ENCODE measurements at regions not wholly inside any gene's neighbourhood (a gene's known extent, or its start where the extent isn't known, plus 50 kb on each side); places are given as distances from the start of the nearest gene placed in this dataset.

DNA sequence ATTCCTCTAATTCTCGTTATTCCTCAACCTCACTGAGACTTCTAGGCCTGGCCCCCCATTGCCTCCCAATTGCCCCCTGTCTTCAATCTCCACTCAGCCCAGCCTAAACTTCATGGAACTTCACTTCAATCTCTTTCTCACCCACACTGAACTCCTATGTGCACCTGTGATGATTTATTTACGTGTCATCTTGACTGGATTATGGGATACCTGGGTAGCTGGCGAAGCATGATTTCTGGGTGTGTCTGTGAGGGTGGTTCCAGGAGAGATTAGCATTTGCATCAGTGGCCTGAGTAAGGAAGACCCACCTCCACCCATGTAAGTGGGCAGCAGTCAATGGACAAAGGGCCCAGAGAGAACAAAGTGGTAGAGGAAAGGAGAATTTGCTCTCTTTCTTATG, 587.0 kb downstream of the NPHP4 start:
- Histone ChIP-seq H3K9me3 (ENCODE audit: insufficient read depth, low read depth, low read length) (no peaks in the 10 kb centered on the region), H3K9ac (ENCODE audit: low read depth, low read length) (no peak overlapping the region), H3K4me1 (ENCODE audit: insufficient read depth, low read length) (no peaks in the 10 kb centered on the region), H3K36me3 (ENCODE audit: insufficient read depth, low read depth, low read length) (no peaks in the 10 kb centered on the region), H3K27me3 (ENCODE audit: insufficient read depth, low read length) (no peaks in the 10 kb centered on the region), H3K27ac (ENCODE audit: low read length) (no peak overlapping the region), H3K4me3 (ENCODE audit: low read length) (no peak overlapping the region)

DNA sequence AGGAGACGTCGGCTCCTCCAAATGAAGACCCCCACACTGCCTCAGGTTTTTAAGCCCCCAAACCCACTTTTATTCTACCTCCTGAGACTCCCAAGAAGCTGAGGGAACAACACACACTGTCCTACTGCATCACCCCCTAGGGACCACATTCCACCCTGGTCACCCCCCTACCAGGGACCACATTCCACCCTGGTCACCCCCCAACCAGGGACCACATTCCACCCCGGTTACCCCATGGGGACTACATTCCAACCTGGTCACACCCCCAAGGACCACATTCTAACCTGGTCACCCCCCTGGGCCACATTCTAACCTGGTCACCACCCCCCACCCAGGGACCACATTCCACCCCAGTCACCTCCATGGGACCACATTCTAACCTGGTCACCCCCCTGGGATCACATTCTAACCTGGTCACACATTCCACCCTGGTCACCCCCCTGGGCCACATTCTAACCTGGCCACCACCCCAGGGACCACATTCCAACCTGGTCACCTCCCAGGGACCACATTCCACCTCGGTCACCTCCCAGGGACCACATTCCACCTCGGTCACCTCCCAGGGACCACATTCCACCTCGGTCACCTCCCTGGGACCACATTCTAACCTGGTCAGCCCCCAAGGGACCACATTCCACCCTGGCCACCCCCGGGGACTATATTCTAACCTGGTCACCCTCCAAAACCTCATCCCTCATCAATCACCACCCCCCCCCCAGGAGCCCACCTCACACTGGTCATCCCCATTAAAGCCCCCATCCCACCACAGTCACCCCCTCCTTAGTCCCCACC, 587.6 kb downstream of the NPHP4 start:
- Histone ChIP-seq H3K27me3 (ENCODE audit: insufficient read depth, low read length) (no peaks in the 10 kb centered on the region), H3K9ac (ENCODE audit: low read depth, low read length) (no peak overlapping the region), H3K36me3 (ENCODE audit: insufficient read depth, low read depth, low read length) (no peaks in the 10 kb centered on the region), H3K27ac (ENCODE audit: low read length) (no peak overlapping the region), H3K4me1 (ENCODE audit: insufficient read depth, low read length) (no peaks in the 10 kb centered on the region), H3K9me3 (ENCODE audit: insufficient read depth, low read depth, low read length) (no peaks in the 10 kb centered on the region), H3K4me3 (ENCODE audit: low read length) (no peak overlapping the region)

DNA sequence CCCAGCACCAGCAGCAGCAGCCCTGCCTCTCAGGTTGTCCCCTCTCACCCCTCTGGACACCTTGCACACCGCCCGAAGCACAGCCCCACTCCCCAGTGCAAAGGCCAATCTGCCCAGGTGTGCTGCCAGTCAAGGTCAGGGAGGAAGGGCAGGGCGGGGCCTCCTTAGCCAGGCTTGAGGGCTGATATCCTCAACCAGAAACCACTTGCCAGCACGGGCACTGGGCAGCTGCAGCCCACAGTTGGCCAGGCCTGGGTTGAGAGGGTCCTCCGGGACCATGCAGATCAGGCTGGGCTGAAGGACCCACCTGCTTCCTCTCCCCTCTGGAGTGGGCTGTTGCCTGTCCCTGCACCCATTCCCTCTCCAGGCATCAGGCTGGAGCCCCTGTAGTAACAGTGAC, 588.3 kb downstream of the NPHP4 start:
- H3K9me3 ChIP-seq (ENCODE audit: insufficient read depth, low read depth, low read length), result no peaks in the 10 kb centered on the region
- no peak overlapping the region for H3K9ac ChIP-seq (ENCODE audit: low read depth, low read length)
- no peak overlapping the region for H3K4me3 ChIP-seq (ENCODE audit: low read length)
- no peak overlapping the region for H3K27ac ChIP-seq (ENCODE audit: low read length)
- no peaks in the 10 kb centered on the region for H3K4me1 ChIP-seq (ENCODE audit: insufficient read depth, low read length)
- no peaks in the 10 kb centered on the region for H3K27me3 ChIP-seq (ENCODE audit: insufficient read depth, low read length)
- no peaks in the 10 kb centered on the region for H3K36me3 ChIP-seq (ENCODE audit: insufficient read depth, low read depth, low read length)

DNA sequence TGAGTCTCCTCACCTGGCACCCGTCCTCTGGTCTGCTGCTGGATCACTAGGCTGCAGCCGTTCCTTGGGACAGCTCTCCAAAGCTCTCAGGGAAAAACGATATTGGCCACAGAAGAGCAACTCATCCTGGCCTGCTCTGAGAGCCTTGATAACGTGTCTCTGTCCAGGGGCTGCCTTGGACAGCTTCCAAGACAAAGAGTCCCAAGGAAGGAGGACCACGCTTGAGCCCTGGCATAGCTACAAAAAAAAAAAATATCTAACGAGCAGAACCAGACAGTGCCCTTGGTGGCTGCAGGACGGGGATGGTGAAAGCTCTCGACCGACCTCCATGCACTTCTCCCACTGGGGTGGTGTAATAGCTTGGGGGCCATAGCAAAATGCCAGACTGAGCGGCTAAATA, 589.6 kb downstream of the NPHP4 start:
- Histone ChIP-seq H3K36me3 (ENCODE audit: insufficient read depth, low read depth, low read length) (no peaks in the 10 kb centered on the region), H3K27ac (ENCODE audit: low read length) (no peak overlapping the region), H3K27me3 (ENCODE audit: insufficient read depth, low read length) (no peaks in the 10 kb centered on the region), H3K9me3 (ENCODE audit: insufficient read depth, low read depth, low read length) (no peaks in the 10 kb centered on the region), H3K9ac (ENCODE audit: low read depth, low read length) (no peak overlapping the region), H3K4me1 (ENCODE audit: insufficient read depth, low read length) (no peaks in the 10 kb centered on the region), H3K4me3 (ENCODE audit: low read length) (no peak overlapping the region)

DNA sequence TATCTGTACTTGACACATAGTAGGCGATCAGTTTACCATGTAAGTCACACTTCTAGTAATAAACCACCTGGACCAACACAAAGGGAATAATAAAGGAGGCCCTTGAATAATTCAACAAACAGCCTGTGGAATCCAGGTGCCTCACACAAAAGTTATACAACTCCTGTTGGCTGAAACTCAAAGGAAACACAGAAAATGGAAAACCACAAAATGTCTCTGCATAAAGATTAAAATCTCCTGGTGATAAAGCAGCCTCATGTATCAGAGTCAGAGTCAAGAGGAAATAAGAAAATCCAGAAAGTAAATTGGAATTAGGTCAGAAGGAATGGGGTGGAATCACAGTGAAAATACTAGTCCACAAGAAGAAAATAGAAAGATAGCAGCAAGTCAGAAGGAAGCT, 592.5 kb downstream of the NPHP4 start:
- no peak overlapping the region for H3K9ac ChIP-seq (ENCODE audit: low read depth, low read length)
- H3K4me3 ChIP-seq (ENCODE audit: low read length), result no peak overlapping the region
- no peaks in the 10 kb centered on the region; the same call in 1 of the 2 replicates for H3K9me3 ChIP-seq (ENCODE audit: insufficient read depth, low read depth, low read length)
- no peak overlapping the region for H3K27ac ChIP-seq (ENCODE audit: low read length)
- H3K27me3 ChIP-seq (ENCODE audit: insufficient read depth, low read length), result no peaks in the 10 kb centered on the region
- no peaks in the 10 kb centered on the region for H3K36me3 ChIP-seq (ENCODE audit: insufficient read depth, low read depth, low read length)
- no peaks in the 10 kb centered on the region for H3K4me1 ChIP-seq (ENCODE audit: insufficient read depth, low read length)

DNA sequence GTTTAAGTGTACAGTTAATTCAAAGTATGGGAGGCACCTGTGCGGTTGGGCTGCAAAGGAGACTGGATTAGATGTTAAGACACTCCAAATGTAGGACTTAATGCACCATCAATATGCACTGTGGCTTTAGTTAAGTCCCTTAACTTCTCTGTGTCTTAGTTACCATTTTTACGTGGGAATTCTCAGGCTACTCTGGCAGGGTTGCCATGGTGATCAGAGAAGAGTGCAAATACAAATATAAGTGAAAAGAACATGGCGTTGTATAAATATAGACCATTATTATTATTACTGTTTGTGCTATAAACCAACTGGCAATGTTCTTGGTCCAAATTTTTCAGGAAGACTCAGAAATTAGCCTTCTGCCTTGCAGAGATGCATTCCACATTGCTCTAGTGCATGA, 595.6 kb downstream of the NPHP4 start:
- H3K9me3 ChIP-seq (ENCODE audit: insufficient read depth, low read depth, low read length), result no peaks in the 10 kb centered on the region; the same call in 1 of the 2 replicates
- H3K27ac ChIP-seq (ENCODE audit: low read length), result no peak overlapping the region
- no peaks in the 10 kb centered on the region for H3K36me3 ChIP-seq (ENCODE audit: insufficient read depth, low read depth, low read length)
- H3K4me3 ChIP-seq (ENCODE audit: low read length), result no peak overlapping the region
- no peaks in the 10 kb centered on the region for H3K4me1 ChIP-seq (ENCODE audit: insufficient read depth, low read length)
- no peaks in the 10 kb centered on the region for H3K27me3 ChIP-seq (ENCODE audit: insufficient read depth, low read length)
- H3K9ac ChIP-seq (ENCODE audit: low read depth, low read length), result no peak overlapping the region

DNA sequence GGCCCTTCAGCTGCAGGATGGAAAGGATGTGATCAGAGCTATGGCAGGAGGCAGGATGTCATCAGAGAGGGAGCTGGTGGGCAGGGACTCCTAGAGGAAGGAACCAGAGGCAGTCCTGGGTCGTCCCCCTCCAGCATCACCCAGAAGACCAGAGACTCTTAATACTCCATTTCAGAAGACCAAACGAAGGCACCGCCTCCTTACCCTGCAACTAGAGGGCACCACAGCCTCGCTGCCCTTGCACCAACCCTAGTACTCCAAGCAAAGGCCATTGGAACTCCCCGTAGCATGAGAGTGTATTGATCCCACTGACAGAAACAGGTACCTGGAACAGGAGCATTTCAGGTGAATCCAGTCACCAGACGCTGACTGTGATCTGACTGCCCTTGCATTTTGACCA, 598.1 kb downstream of the NPHP4 start:
- Histone ChIP-seq H3K36me3 (ENCODE audit: insufficient read depth, low read depth, low read length) (no peaks in the 10 kb centered on the region), H3K27me3 (ENCODE audit: insufficient read depth, low read length) (no peaks in the 10 kb centered on the region), H3K27ac (ENCODE audit: low read length) (no peak overlapping the region), H3K4me1 (ENCODE audit: insufficient read depth, low read length) (no peaks in the 10 kb centered on the region), H3K9ac (ENCODE audit: low read depth, low read length) (no peak overlapping the region), H3K9me3 (ENCODE audit: insufficient read depth, low read depth, low read length) (no peaks in the 10 kb centered on the region; the same call in 1 of the 2 replicates), H3K4me3 (ENCODE audit: low read length) (no peak overlapping the region)

DNA sequence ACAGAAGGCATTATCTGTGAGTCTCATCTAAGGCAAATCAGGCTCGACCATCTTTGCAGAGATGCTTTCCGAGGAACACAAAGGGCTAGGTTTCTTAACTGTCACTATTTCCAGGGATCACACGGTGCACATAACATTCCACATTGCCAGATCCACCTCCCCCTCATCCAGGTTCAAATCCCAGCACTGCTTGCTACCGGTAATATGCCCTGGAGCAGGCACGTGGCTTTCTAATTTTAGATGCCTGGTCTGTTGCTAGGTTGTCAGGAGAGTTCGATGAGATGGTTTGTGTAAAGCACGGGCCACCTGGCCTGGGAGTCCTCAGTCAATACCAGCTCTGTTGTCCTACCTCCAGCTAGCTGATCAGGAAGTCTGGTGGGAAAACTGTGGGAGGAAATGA, 598.6 kb downstream of the NPHP4 start:
- H3K4me3 ChIP-seq (ENCODE audit: low read length), result no peak overlapping the region
- no peaks in the 10 kb centered on the region; the same call in 1 of the 2 replicates for H3K9me3 ChIP-seq (ENCODE audit: insufficient read depth, low read depth, low read length)
- no peaks in the 10 kb centered on the region for H3K27me3 ChIP-seq (ENCODE audit: insufficient read depth, low read length)

DNA sequence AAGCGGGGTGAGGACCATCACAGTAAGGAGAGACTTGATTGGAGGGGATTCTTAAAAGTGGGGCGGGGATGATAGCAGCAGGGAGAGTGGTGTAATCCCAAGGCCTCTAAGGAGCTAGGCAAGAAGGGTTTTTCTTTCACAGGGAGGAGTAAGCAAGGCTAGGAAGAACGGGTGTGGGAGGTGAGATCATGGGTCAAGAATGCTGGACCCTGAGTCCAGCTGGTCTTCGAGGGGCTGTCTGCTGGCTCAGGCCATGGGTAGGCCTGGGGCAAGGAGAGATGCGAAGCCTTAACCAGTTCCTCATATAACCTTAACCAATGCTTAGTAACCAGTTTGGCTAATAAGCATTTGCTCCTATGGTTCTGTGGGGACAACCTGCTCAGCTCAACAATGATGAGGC, 599.1 kb downstream of the NPHP4 start:
- no peaks in the 10 kb centered on the region for H3K27me3 ChIP-seq (ENCODE audit: insufficient read depth, low read length)
- no peak overlapping the region for H3K9ac ChIP-seq (ENCODE audit: low read depth, low read length)
- no peaks in the 10 kb centered on the region for H3K4me1 ChIP-seq (ENCODE audit: insufficient read depth, low read length)
- H3K27ac ChIP-seq (ENCODE audit: low read length), result no peak overlapping the region
- no peaks in the 10 kb centered on the region; the same call in 1 of the 2 replicates for H3K9me3 ChIP-seq (ENCODE audit: insufficient read depth, low read depth, low read length)
- H3K36me3 ChIP-seq (ENCODE audit: insufficient read depth, low read depth, low read length), result no peaks in the 10 kb centered on the region
- no peak overlapping the region for H3K4me3 ChIP-seq (ENCODE audit: low read length)

More for the DNA sequence above, 598.6 kb downstream of the NPHP4 start:
- Histone ChIP-seq H3K27ac (ENCODE audit: low read length) (no peak overlapping the region), H3K4me1 (ENCODE audit: insufficient read depth, low read length) (no peaks in the 10 kb centered on the region), H3K9ac (ENCODE audit: low read depth, low read length) (no peak overlapping the region), H3K36me3 (ENCODE audit: insufficient read depth, low read depth, low read length) (no peaks in the 10 kb centered on the region)

DNA sequence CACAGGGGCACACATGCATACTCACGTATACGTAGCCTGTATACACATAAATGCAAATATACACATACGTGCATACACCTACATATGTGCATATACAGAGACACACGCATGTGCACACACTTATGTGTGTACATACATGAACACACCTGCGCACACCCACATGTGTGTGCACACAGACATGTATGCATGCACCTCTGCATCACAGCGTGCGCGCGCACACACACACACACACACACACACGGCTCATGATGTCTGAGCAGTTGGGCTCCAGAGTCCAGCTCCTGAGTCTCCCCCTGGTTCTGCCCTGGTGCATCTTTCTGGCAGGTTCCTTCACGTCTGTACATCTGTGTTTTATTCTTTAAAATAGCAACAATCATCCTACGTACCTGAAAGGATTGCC, 600.5 kb downstream of the NPHP4 start:
- Histone ChIP-seq H3K27ac (ENCODE audit: low read length) (no peak overlapping the region), H3K9ac (ENCODE audit: low read depth, low read length) (no peak overlapping the region), H3K4me3 (ENCODE audit: low read length) (no peak overlapping the region), H3K36me3 (ENCODE audit: insufficient read depth, low read depth, low read length) (no peaks in the 10 kb centered on the region), H3K4me1 (ENCODE audit: insufficient read depth, low read length) (no peaks in the 10 kb centered on the region), H3K27me3 (ENCODE audit: insufficient read depth, low read length) (no peaks in the 10 kb centered on the region), H3K9me3 (ENCODE audit: insufficient read depth, low read depth, low read length) (no peaks in the 10 kb centered on the region)

DNA sequence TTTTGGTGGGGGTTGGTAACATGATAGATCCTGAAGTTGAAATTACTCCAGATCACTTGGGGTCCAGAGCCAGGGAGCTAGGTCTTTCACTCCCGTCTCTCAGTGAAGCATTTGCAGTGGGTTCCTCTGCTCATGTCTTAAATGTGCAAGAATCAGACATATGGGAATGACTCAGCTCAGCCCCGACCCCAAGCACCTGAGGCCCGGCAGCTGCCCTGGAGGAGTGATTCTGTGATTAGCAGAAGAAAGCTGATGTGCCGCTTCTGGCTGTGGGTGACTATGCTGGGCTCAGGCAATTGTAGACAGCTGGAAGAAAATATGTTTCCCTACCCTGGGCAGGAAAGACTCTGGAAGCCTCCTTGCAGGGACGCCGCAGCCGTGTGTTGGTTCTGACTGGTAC, 601.7 kb downstream of the NPHP4 start:
- Histone ChIP-seq H3K27ac (ENCODE audit: low read length) (no peak overlapping the region), H3K36me3 (ENCODE audit: insufficient read depth, low read depth, low read length) (no peaks in the 10 kb centered on the region), H3K27me3 (ENCODE audit: insufficient read depth, low read length) (no peaks in the 10 kb centered on the region), H3K4me1 (ENCODE audit: insufficient read depth, low read length) (no peaks in the 10 kb centered on the region), H3K9me3 (ENCODE audit: insufficient read depth, low read depth, low read length) (no peaks in the 10 kb centered on the region), H3K4me3 (ENCODE audit: low read length) (no peak overlapping the region), H3K9ac (ENCODE audit: low read depth, low read length) (no peak overlapping the region)

DNA sequence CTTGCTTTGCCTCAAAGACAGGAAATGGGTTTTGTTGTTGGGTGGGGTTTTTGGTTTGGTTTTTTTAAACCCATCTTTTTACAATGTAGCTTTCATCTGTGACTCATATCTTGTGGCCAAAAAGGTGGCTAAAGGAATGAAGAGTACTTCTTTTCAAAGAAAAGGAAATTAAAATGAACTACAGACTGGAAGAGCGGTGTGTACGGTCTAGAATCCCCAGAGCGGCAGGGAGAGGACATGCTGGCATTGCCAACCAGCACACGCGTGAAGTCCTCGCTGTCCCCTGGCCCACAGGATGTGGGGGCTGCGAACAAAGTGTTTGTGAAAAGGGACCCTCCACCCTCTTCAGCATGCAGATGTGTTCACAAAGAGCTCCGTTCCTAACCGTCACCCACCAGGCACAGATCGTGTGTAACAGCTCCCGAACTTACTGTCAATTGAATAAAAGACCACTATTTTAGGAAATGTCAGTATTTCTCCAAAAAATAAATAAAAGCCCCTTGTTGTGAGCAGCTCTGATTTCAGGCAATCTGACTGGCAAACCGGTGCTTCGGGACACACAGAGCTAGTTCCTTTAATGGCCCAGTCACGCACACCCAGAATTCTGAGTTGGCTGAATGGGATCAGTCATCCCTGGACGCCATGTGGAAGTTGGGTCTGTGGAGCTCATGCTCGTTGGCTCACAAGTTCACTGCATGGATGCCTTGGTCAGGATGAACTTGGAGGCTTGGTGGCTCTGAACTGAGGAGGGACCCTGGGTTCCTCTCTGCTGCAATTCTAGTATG, 602.9 kb downstream of the NPHP4 start:
- H3K4me3 ChIP-seq (ENCODE audit: low read length), result no peak overlapping the region
- H3K36me3 ChIP-seq (ENCODE audit: insufficient read depth, low read depth, low read length), result no peaks in the 10 kb centered on the region
- H3K27me3 ChIP-seq (ENCODE audit: insufficient read depth, low read length), result no peaks in the 10 kb centered on the region
- no peak overlapping the region for H3K27ac ChIP-seq (ENCODE audit: low read length)
- no peaks in the 10 kb centered on the region for H3K9me3 ChIP-seq (ENCODE audit: insufficient read depth, low read depth, low read length)
- H3K4me1 ChIP-seq (ENCODE audit: insufficient read depth, low read length), result no peaks in the 10 kb centered on the region
- H3K9ac ChIP-seq (ENCODE audit: low read depth, low read length), result no peak overlapping the region

Data from iPS-20b (cell line).